ENCODE measurements at regions not wholly inside any gene's neighbourhood (a gene's known extent, or its start where the extent isn't known, plus 50 kb on each side); places are given as distances from the start of the nearest gene placed in this dataset.
"Not testable (repeated sequence)": the region's sequence is repeated elsewhere in the genome, so short reads cannot be mapped to it uniquely, and the experiment has no call there.

DNA sequence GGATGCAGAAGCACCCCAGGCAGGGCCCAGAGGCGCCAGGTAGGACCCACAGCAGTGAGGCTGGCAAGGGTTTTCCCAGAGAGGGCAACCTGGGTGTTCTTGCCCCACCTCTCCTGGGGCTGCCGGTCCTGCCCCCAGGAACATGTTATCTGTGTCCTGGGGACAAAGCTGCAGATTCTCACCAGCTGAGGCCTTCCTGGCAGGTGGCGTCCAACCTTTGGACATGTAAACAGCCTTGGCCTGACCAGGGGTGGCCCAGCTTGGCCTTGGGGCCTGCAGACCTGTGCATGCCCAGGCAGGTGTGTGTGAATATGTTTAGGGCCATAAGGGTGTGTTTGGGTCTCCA is 101.8 kb upstream of the LARP1 start (continued):
- TF ChIP-seq, protein P1, sequence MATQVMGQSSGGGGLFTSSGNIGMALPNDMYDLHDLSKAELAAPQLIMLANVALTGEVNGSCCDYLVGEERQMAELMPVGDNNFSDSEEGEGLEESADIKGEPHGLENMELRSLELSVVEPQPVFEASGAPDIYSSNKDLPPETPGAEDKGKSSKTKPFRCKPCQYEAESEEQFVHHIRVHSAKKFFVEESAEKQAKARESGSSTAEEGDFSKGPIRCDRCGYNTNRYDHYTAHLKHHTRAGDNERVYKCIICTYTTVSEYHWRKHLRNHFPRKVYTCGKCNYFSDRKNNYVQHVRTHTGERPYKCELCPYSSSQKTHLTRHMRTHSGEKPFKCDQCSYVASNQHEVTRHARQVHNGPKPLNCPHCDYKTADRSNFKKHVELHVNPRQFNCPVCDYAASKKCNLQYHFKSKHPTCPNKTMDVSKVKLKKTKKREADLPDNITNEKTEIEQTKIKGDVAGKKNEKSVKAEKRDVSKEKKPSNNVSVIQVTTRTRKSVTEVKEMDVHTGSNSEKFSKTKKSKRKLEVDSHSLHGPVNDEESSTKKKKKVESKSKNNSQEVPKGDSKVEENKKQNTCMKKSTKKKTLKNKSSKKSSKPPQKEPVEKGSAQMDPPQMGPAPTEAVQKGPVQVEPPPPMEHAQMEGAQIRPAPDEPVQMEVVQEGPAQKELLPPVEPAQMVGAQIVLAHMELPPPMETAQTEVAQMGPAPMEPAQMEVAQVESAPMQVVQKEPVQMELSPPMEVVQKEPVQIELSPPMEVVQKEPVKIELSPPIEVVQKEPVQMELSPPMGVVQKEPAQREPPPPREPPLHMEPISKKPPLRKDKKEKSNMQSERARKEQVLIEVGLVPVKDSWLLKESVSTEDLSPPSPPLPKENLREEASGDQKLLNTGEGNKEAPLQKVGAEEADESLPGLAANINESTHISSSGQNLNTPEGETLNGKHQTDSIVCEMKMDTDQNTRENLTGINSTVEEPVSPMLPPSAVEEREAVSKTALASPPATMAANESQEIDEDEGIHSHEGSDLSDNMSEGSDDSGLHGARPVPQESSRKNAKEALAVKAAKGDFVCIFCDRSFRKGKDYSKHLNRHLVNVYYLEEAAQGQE (IDR thresholded peaks at IDR 0.05; ENCODE audit: low read depth) = no peak
- no peak for TF ChIP-seq CBX3 (IDR thresholded peaks at IDR 0.05; ENCODE audit: low read depth)

DNA sequence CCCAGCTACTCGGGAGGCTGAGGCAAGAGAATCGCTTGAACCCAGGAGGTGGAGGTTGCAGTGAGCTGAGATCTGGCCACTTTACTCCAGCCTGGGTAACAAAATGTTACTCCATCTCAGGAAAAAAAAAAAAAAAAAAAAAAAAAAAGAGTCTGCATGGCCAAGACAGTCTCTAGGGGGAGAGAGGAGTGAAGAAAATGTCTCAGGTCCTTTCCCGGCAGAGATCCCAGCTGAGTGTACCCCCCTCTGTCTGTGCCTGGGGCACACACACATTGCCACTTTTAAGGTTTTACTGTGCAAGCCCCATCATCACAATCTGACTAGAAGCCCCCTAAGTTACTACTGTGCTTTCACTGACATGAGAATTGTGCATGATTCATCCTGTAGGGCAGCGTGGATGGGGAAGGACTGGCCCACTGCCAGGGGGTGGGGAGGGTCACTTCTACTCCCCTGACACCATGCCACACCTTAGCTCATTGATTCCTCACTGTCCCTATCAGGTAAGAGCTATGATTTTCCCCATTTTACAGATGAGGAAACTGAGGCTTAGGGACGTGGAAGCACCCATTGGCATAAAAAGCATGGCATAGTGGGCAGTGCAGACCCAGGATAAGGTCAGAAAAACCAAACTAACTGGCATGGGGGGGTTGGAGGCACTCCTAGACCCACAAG is 102.3 kb upstream of the LARP1 start:
- no peak for ATAC-seq
- H3K4me1 ChIP-seq (ENCODE audit: control insufficient read depth in 1 of 2, insufficient read depth in 2 of 2, low read length in 2 of 2) = peaks cover 0 to 3% of the 10 kb centered on the region in 2 experiments; a peak in 1 of 4 replicates
- H3K27ac ChIP-seq (ENCODE audit: low read depth, low read length) = no peak overlapping the region
- ChIA-PET POLR2A (no interaction called here), RAD21 (ENCODE audit: low non-redundant PET in 1 of 2, low total read pairs in 2 of 2, uncharacterized antibody in 2 of 2, unreplicated experiment in 2 of 2) (no interaction called here), CTCF (interaction anchor here (1.4 kb wide), 1 partner anchor 351 kb away, joined by 4 read pairs; no protein-coding TSS in a partner anchor)
- intact Hi-C loops (cut with micrococcal nuclease) = loop anchor here (10.0 kb wide), 1 partner anchor 282 kb away; the partner anchor contains the start of gene GEMIN5
- TF ChIP-seq SP1 (IDR thresholded peaks at IDR 0.05; ENCODE audit: low read depth) = no peak
- no peak for TF ChIP-seq ZNF274 (IDR thresholded peaks at IDR 0.05; ENCODE audit: low read depth, low read length)
- TF ChIP-seq RAD21 (IDR thresholded peaks at IDR 0.05; ENCODE audit: low read depth) = peak; percentile 8; the same call in 1 of the 2 replicates
- H3K79me2 ChIP-seq (ENCODE audit: insufficient read depth, low read length) = no peaks in the 10 kb centered on the region
- no peaks in the 10 kb centered on the region for H3K36me3 ChIP-seq (ENCODE audit: control insufficient read depth in 1 of 2, insufficient read depth in 2 of 2, low read length in 2 of 2)
- no peak overlapping the region for H3K4me3 ChIP-seq (replicated peaks in 1 of 2; ENCODE audit: low read depth in 1 of 2, low read length in 2 of 2)
- H3K9me3 ChIP-seq (ENCODE audit: control insufficient read depth in 1 of 2, insufficient read depth in 1 of 2, low read depth in 1 of 2, low read length in 2 of 2) = no peaks in the 10 kb centered on the region
- no peaks in the 10 kb centered on the region for H3K27me3 ChIP-seq (ENCODE audit: insufficient read depth, low read length)
- no peaks in the 10 kb centered on the region for H4K20me1 ChIP-seq (ENCODE audit: insufficient read depth)
- no peak overlapping the region for H3K4me2 ChIP-seq (ENCODE audit: low read length)
- H3K9me2 ChIP-seq (ENCODE audit: insufficient read depth) = no peaks in the 10 kb centered on the region
- BruUV-seq (replicated peaks) = no TSS peak
- no peak for DNase-seq (ENCODE audit: low read depth, low spot score)
- H2AFZ ChIP-seq (ENCODE audit: low read depth, low read length, poor library complexity, severe bottlenecking) = no peak overlapping the region
- no peak overlapping the region for H3K9ac ChIP-seq (ENCODE audit: low read length)

DNA sequence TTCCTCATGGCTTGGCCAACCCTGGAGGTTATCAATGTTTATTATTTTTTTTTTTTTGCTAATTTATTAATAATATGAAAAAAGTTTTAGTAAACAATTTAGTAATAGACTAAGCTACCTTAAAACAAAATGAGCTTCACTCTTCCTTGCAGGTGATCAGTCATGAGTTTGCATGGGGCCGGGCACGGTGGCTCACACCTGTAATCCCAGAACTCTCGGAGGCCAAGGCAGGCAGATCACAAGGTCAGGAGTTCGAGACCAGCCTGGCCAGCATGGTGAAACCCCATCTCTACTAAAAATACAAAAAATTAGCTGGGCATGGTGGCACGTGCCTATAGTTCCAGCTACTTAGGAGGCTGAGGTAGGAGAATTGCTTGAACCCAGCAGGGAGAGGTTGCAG is 103.4 kb upstream of the LARP1 start:
- H3K27me3 ChIP-seq (ENCODE audit: insufficient read depth, low read length); H4K20me1 ChIP-seq (ENCODE audit: insufficient read depth); H3K79me2 ChIP-seq (ENCODE audit: insufficient read depth, low read length); BruUV-seq (replicated peaks); H3K9ac ChIP-seq (ENCODE audit: low read length); H2AFZ ChIP-seq (ENCODE audit: low read depth, low read length, poor library complexity, severe bottlenecking); H3K4me2 ChIP-seq (ENCODE audit: low read length); H3K9me3 ChIP-seq (ENCODE audit: control insufficient read depth in 1 of 2, insufficient read depth in 1 of 2, low read depth in 1 of 2, low read length in 2 of 2); DNase-seq (ENCODE audit: low read depth, low spot score); ATAC-seq; H3K4me1 ChIP-seq (ENCODE audit: control insufficient read depth in 1 of 2, insufficient read depth in 2 of 2, low read length in 2 of 2); H3K27ac ChIP-seq (ENCODE audit: low read depth, low read length); H3K9me2 ChIP-seq (ENCODE audit: insufficient read depth); H3K36me3 ChIP-seq (ENCODE audit: control insufficient read depth in 1 of 2, insufficient read depth in 2 of 2, low read length in 2 of 2); H3K4me3 ChIP-seq (replicated peaks in 1 of 2; ENCODE audit: low read depth in 1 of 2, low read length in 2 of 2): not testable (repeated sequence)
- ChIA-PET POLR2A (interaction anchor here (1.1 kb wide), 1 partner anchor 158 kb away, joined by 4 read pairs; no protein-coding TSS in a partner anchor), RAD21 (ENCODE audit: low non-redundant PET in 1 of 2, low total read pairs in 2 of 2, uncharacterized antibody in 2 of 2, unreplicated experiment in 2 of 2) (interaction anchor here in 1 of 2 experiments (1.2 kb wide), 1 partner anchor 158 kb away, joined by 5 read pairs; no protein-coding TSS in a partner anchor), CTCF (interaction anchor here (1.4 kb wide), 1 partner anchor 353 kb away, joined by 4 read pairs; no protein-coding TSS in a partner anchor)
- intact Hi-C loops (cut with micrococcal nuclease) = loop anchor here (2.0 to 10.0 kb wide), 2 partner anchors 205 to 283 kb away; partner anchors contain the start of gene GEMIN5
